NCI-H2081 treated with DMSO at 0.1 percent for 48 hours (cell line): ENCODE measurements at regions not wholly inside any gene's neighbourhood (a gene's known extent, or its start where the extent isn't known, plus 50 kb on each side); places are given as distances from the start of the nearest gene placed in this dataset.

Source experiments
- DNase-seq: peaks from one replicate; lab custom pipeline; 2025; lab: John Stamatoyannopoulos, UW

GRCh38 chr20:23136893-23137745 lies 51.0 kb upstream of the CD93 start:
- DNase-seq = no peak

GRCh38 chr20:23135449-23136420 lies 49.6 kb upstream of the CD93 start:
- DNase-seq = no peak
